ENCODE measurements at regions not wholly inside any gene's neighbourhood (a gene's known extent, or its start where the extent isn't known, plus 50 kb on each side); places are given as distances from the start of the nearest gene placed in this dataset.

DNA sequence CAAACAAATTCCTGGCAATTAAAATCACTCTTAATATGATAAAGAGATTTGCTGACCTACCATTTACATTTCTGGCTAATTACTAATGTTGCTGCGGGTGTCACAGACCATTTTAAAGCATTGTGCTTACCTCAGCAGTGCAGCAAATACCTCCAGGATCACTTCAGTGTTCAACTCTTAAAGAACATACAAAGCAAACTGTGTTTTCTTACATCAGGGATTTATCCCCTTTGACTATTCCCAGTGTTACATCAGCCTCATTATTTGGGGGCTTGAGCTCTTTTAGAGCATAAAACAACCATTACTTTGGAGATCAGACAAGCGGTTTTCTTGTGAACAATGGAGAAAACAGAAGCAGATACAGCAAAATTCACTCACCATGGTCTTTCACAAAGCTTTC lies 185.4 kb downstream of the LYPLAL1 start:
- Mint-ChIP-seq H3K4me1 (ENCODE audit: low read depth) (no peaks in the 10 kb centered on the region), H3K9me3 (ENCODE audit: low read depth) (peaks cover 5% of the 10 kb centered on the region), H3K27me3 (ENCODE audit: low read depth) (no peaks in the 10 kb centered on the region), H3K27ac (ENCODE audit: unreplicated experiment) (no peak overlapping the region), H3K36me3 (ENCODE audit: low read depth) (peaks cover 2% of the 10 kb centered on the region), H3K4me3 (ENCODE audit: unreplicated experiment) (no peak overlapping the region)
- TF ChIP-seq, protein P1, sequence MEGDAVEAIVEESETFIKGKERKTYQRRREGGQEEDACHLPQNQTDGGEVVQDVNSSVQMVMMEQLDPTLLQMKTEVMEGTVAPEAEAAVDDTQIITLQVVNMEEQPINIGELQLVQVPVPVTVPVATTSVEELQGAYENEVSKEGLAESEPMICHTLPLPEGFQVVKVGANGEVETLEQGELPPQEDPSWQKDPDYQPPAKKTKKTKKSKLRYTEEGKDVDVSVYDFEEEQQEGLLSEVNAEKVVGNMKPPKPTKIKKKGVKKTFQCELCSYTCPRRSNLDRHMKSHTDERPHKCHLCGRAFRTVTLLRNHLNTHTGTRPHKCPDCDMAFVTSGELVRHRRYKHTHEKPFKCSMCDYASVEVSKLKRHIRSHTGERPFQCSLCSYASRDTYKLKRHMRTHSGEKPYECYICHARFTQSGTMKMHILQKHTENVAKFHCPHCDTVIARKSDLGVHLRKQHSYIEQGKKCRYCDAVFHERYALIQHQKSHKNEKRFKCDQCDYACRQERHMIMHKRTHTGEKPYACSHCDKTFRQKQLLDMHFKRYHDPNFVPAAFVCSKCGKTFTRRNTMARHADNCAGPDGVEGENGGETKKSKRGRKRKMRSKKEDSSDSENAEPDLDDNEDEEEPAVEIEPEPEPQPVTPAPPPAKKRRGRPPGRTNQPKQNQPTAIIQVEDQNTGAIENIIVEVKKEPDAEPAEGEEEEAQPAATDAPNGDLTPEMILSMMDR (IDR thresholded peaks at IDR 0.05) = no peak
- no peak for DNase-seq (ENCODE audit: low spot score)

DNA sequence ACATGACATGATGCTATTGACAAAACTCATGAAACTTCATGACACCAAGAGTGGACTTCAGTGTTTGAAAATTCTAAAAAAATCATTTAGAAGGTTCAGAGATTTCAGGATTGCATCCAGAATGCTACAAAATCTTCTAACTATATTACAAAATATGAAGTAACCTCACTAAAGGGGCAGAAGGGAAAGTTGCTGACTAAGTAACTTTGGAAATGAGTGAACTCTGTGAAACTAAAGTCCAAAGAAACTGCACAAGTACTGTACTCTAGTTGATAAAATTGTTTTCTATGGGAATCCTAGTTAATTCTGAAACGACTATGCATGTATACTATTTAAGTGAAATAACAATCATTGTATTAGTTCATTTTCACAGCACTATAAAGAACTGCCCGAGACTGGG lies 184.4 kb downstream of the LYPLAL1 start:
- Mint-ChIP-seq H3K27ac (ENCODE audit: unreplicated experiment) (no peak overlapping the region), H3K27me3 (ENCODE audit: low read depth) (no peaks in the 10 kb centered on the region), H3K36me3 (ENCODE audit: low read depth) (peaks cover 2% of the 10 kb centered on the region), H3K9me3 (ENCODE audit: low read depth) (peaks cover 5% of the 10 kb centered on the region), H3K4me1 (ENCODE audit: low read depth) (peaks cover under 1% of the 10 kb centered on the region), H3K4me3 (ENCODE audit: unreplicated experiment) (no peak overlapping the region)
- TF ChIP-seq, protein P1 (IDR thresholded peaks at IDR 0.05) = no peak
- no peak for DNase-seq (ENCODE audit: low spot score)

DNA sequence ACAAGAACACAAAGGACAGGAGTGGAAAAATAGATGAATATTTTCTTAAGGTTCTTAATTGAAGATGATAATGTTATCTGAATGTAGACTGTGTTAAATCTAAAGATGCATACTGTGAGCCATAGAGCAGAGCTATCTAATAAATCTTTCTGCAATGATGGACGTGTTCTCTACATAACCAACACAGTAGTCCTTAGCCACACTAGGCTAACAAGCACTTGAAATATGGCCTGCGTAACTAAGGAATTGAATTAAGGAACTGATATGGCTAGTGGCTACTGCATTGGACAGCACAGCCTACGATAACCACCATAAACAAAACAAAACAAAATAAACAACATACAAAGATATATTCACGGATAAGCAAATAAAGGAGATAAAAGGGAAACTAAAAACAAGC lies 181.3 kb downstream of the LYPLAL1 start:
- DNase-seq (ENCODE audit: low spot score) = no peak
- Mint-ChIP-seq H3K27me3 (ENCODE audit: low read depth) (no peaks in the 10 kb centered on the region), H3K27ac (ENCODE audit: unreplicated experiment) (no peak overlapping the region), H3K36me3 (ENCODE audit: low read depth) (peaks cover 2% of the 10 kb centered on the region), H3K4me3 (ENCODE audit: unreplicated experiment) (no peak overlapping the region), H3K4me1 (ENCODE audit: low read depth) (peaks cover 4% of the 10 kb centered on the region), H3K9me3 (ENCODE audit: low read depth) (peaks cover 5% of the 10 kb centered on the region)
- TF ChIP-seq, protein P1 (IDR thresholded peaks at IDR 0.05) = no peak

DNA sequence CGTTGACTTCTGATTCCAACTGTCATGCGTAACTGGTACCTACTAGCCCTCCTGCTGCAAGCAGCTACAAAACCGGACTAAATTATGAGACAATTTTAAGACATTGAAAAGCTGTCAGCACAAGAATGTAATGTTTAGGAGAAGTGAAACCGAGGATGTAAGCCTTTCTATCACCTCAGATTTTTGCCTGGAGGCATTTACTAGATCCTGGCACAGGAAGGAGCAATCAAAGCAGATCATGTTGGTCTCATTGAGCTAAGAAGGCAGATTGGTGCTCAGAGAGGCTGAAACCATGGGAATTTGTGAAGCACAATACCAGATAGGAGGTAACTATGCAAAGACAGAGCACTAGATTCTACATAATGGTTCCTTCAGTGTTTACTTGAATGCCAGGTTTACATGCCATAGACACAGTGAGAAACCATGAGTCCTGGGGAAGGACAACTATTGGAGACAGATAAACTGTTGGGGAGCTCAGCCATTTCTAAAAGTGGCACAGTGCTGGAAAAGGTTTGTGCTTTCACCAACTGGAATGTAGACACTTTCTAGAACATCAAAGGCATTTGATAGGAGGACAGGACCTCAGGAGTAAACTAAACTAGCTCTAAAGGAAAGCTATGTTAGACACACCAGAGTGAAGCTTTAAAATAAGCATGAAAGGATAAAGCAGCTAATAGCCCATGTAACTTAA lies 179.4 kb downstream of the LYPLAL1 start:
- TF ChIP-seq, protein P1 (IDR thresholded peaks at IDR 0.05) = no peak
- H3K4me3 Mint-ChIP-seq (ENCODE audit: unreplicated experiment) = no peak overlapping the region
- peaks cover 7% of the 10 kb centered on the region for H3K4me1 Mint-ChIP-seq (ENCODE audit: low read depth)
- no peaks in the 10 kb centered on the region for H3K27me3 Mint-ChIP-seq (ENCODE audit: low read depth)
- H3K9me3 Mint-ChIP-seq (ENCODE audit: low read depth) = peaks cover 5% of the 10 kb centered on the region
- DNase-seq (ENCODE audit: low spot score) = no peak
- H3K27ac Mint-ChIP-seq (ENCODE audit: unreplicated experiment) = no peak overlapping the region
- peaks cover 2% of the 10 kb centered on the region for H3K36me3 Mint-ChIP-seq (ENCODE audit: low read depth)

DNA sequence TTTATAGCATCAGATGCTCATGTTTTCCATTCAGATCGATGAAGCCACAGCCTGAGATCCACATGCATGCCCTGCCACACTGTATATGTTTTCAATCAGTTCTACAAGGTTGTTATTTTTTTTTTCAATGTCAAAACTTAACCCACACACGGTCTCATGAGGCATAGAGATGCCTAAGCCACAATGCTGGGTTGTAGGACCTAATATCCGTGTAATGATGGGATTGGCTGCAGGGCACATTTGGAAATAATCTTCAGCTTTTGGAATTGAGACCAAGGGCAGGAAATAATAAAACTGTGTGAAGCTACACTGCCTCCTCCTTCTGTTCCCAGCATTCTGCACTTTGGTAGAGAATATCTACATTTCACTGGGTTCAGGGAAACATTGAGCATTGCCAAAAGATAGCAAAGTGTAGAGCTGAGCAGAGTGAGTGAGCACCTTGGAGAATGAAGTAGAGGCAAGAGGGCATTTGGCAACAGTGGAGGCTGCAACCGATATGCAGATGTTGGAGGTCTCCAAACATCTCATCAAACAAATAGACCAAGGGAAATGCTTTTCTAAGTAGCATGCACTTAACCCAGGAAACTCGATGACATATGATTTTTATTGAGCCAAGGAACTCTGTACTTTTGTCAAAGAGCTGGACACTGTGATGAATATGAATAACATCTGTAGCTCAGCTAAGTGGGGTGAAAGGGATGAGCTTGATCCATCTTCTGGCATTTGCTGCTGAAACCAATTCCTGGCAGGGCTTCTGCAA lies 176.7 kb downstream of the LYPLAL1 start:
- Mint-ChIP-seq H3K4me1 (ENCODE audit: low read depth) (peaks cover 18% of the 10 kb centered on the region), H3K36me3 (ENCODE audit: low read depth) (peaks cover 10% of the 10 kb centered on the region), H3K27ac (ENCODE audit: unreplicated experiment) (no peak overlapping the region), H3K4me3 (ENCODE audit: unreplicated experiment) (no peak overlapping the region), H3K9me3 (ENCODE audit: low read depth) (peaks cover 16% of the 10 kb centered on the region), H3K27me3 (ENCODE audit: low read depth) (no peaks in the 10 kb centered on the region)
- TF ChIP-seq, protein P1 (IDR thresholded peaks at IDR 0.05) = no peak
- no peak for DNase-seq (ENCODE audit: low spot score)
